ENCODE measurements at regions not wholly inside any gene's neighbourhood (a gene's known extent, or its start where the extent isn't known, plus 50 kb on each side); places are given as distances from the start of the nearest gene placed in this dataset.

DNA sequence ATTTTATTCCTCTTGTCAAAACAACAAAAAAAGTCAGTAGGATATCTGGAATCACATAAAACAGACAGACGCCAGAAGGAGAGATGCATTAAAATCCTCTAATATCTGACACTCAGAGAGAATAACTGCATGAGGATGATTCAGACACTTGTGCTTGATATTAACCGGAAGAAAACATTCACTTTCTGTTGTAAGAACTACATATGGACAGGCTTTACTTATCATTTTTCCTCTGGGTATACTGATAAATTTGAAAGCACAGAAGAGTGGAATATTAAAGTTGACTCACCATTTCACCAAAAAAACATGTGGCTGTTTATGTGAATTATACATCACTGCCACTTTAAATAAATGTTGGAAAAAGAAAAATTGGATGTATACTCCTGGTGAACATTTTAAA is 589.1 kb upstream of the CDH2 start:
- no peaks in the 10 kb centered on the region for H3K36me3 Mint-ChIP-seq
- H3K4me3 Mint-ChIP-seq: no peak overlapping the region
- DNase-seq: no peak
- Histone ChIP-seq H3K27me3 (ENCODE audit: control insufficient read depth in 2 of 2, insufficient read depth in 2 of 2, low read length in 2 of 2) (no peaks in the 10 kb centered on the region), H3K4me3 (ENCODE audit: low read length) (no peak overlapping the region), H3K4me1 (ENCODE audit: control insufficient read depth in 2 of 2, insufficient read depth in 2 of 2, low read length in 2 of 2) (no peaks in the 10 kb centered on the region), H3K9me3 (ENCODE audit: control insufficient read depth in 2 of 3, low read length in 3 of 3) (no peaks in the 10 kb centered on the region), H3K27ac (ENCODE audit: low read depth, low read length) (no peak overlapping the region), H3K36me3 (ENCODE audit: control insufficient read depth in 2 of 3, insufficient read depth in 3 of 3, low read length in 3 of 3) (no peaks in the 10 kb centered on the region)
- CTCF ChIA-PET: no interaction called here
- no peaks in the 10 kb centered on the region for H3K27me3 Mint-ChIP-seq
- no peak overlapping the region for H3K27ac Mint-ChIP-seq
- no peak for ATAC-seq
- POLR2A ChIA-PET: no interaction called here
- intact Hi-C loops (cut with micrococcal nuclease): no loop called here
- H3K9me3 Mint-ChIP-seq: peaks cover 0 to 4% (median 0%) of the 10 kb centered on the region in 11 donors
- H3K4me1 Mint-ChIP-seq: peaks cover 0 to 4% (median 0%) of the 10 kb centered on the region in 7 donors

DNA sequence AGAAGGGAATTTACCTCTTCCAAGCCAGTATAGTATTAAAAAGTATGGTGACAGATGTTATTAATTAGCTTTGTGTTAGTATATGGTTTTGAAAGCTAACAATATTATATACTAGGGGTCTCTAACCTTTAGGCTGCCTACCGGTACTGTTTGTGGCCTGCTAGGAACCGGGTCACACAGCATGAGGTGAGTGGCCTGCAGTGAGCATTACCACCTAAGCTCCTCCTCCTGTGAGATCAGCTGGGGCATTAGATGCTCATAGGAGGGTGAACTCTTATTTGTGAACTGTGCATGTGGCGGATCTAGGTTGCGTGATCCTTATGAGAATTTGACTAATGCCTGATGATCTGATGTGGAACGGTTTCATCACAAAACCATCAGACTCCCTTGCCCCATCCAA is 583.4 kb upstream of the CDH2 start:
- Histone ChIP-seq H3K9me3 (ENCODE audit: control insufficient read depth in 2 of 3, low read length in 3 of 3) (no peaks in the 10 kb centered on the region), H3K4me3 (ENCODE audit: low read length) (no peak overlapping the region), H3K27me3 (ENCODE audit: control insufficient read depth in 2 of 2, insufficient read depth in 2 of 2, low read length in 2 of 2) (no peaks in the 10 kb centered on the region), H3K4me1 (ENCODE audit: control insufficient read depth in 2 of 2, insufficient read depth in 2 of 2, low read length in 2 of 2) (no peaks in the 10 kb centered on the region), H3K36me3 (ENCODE audit: control insufficient read depth in 2 of 3, insufficient read depth in 3 of 3, low read length in 3 of 3) (no peaks in the 10 kb centered on the region), H3K27ac (ENCODE audit: low read depth, low read length) (no peak overlapping the region)
- DNase-seq: no peak
- Mint-ChIP-seq H3K4me3 (no peak overlapping the region), H3K36me3 (no peaks in the 10 kb centered on the region), H3K9me3 (peaks cover 0 to 9% (median 0%) of the 10 kb centered on the region in 11 donors), H3K27ac (no peak overlapping the region), H3K4me1 (no peaks in the 10 kb centered on the region), H3K27me3 (no peaks in the 10 kb centered on the region)
- intact Hi-C loops (cut with micrococcal nuclease): no loop called here
- ChIA-PET CTCF (no interaction called here), POLR2A (no interaction called here)
- ATAC-seq: no peak

DNA sequence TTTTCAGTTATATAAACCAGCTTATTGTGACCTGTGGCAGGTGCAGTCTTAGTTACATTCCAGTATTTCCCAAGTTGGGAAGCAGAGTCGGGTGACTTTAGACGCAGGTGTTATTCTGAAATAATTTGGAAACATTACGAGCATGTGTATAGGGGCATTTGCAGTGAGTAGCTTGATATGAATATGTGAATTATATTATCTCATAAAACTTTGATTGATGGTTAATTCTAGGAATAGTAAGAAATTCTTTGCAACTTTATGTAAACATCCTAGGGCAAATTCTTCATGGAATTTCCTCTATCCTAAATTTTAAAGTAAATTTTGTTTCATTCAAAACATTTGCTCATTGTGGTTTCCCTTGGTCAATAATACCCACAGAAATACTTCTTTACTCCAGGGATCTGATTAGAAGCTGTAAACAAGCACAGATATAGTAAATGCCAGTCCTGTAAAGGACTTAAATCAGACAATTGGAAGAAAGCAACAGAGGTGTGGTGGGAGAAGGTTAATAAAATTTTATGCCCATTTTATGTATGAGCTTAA is 580.6 kb upstream of the CDH2 start:
- Mint-ChIP-seq H3K4me3 (no peak overlapping the region), H3K27me3 (no peaks in the 10 kb centered on the region), H3K9me3 (peaks cover 0 to 10% (median 2%) of the 10 kb centered on the region in 11 donors), H3K4me1 (no peaks in the 10 kb centered on the region), H3K27ac (no peak overlapping the region), H3K36me3 (no peaks in the 10 kb centered on the region)
- Histone ChIP-seq H3K27ac (ENCODE audit: low read depth, low read length) (no peak overlapping the region), H3K36me3 (ENCODE audit: control insufficient read depth in 2 of 3, insufficient read depth in 3 of 3, low read length in 3 of 3) (no peaks in the 10 kb centered on the region), H3K27me3 (ENCODE audit: control insufficient read depth in 2 of 2, insufficient read depth in 2 of 2, low read length in 2 of 2) (no peaks in the 10 kb centered on the region), H3K9me3 (ENCODE audit: control insufficient read depth in 2 of 3, low read length in 3 of 3) (no peaks in the 10 kb centered on the region), H3K4me1 (ENCODE audit: control insufficient read depth in 2 of 2, insufficient read depth in 2 of 2, low read length in 2 of 2) (no peaks in the 10 kb centered on the region), H3K4me3 (ENCODE audit: low read length) (no peak overlapping the region)
- ChIA-PET POLR2A (no interaction called here), CTCF (no interaction called here)
- ATAC-seq: no peak
- intact Hi-C loops (cut with micrococcal nuclease): no loop called here
- DNase-seq: no peak

DNA sequence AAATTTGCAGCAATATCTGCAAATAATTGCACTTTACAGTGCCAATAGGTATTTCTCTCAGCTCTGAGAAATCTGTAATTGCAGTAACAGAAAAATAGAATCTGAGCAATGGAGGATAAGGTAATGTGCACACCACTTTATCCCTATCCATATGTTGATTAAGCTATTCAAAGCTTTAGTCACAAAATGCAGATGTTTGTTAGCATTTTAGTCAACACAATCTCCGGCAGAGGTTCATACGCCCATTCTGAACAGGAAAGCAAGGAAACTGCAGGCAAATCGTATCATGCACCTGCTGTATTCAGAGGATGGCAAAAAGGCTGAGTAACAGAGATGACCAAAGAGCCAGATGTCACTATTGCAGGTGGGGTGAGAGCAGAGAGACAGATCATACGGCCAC is 566.2 kb upstream of the CDH2 start:
- no peaks in the 10 kb centered on the region for H3K4me1 ChIP-seq (ENCODE audit: control insufficient read depth in 2 of 2, insufficient read depth in 2 of 2, low read length in 2 of 2)
- intact Hi-C loops (cut with micrococcal nuclease): no loop called here
- H3K27me3 ChIP-seq (ENCODE audit: control insufficient read depth in 2 of 2, insufficient read depth in 2 of 2, low read length in 2 of 2): no peaks in the 10 kb centered on the region
- Mint-ChIP-seq H3K27me3 (no peaks in the 10 kb centered on the region), H3K36me3 (no peaks in the 10 kb centered on the region), H3K27ac (no peak overlapping the region), H3K4me1 (no peaks in the 10 kb centered on the region), H3K4me3 (no peak overlapping the region), H3K9me3 (peaks cover 0 to 6% (median 0%) of the 10 kb centered on the region in 11 donors)
- no peak overlapping the region for H3K27ac ChIP-seq (ENCODE audit: low read depth, low read length)
- ChIA-PET POLR2A (no interaction called here), CTCF (no interaction called here)
- H3K9me3 ChIP-seq (ENCODE audit: control insufficient read depth in 2 of 3, low read length in 3 of 3): peaks cover 0 to 6% (median 0%) of the 10 kb centered on the region in 3 experiments
- no peak for DNase-seq
- no peak for ATAC-seq
- no peak overlapping the region for H3K4me3 ChIP-seq (ENCODE audit: low read length)
- no peaks in the 10 kb centered on the region for H3K36me3 ChIP-seq (ENCODE audit: control insufficient read depth in 2 of 3, insufficient read depth in 3 of 3, low read length in 3 of 3)

DNA sequence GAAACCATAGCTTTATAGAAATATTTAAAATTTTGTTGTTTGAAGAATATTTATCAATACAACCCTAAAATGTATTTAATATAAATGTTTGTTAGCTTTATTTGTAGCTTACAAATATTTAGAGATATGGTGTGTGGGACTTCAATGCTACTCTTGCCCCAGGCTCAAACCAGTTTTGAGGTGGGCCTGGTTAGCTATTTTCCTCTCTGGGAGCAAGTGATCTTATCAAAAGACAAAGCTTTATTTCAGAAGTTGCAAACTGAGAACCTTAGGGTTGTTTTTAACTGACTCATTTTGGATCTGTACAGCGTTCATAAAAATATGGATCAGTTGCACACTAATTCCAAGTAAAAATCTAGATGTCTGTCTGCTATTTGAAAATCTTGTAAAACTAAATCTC is 563.6 kb upstream of the CDH2 start:
- Histone ChIP-seq H3K4me3 (ENCODE audit: low read length) (no peak overlapping the region), H3K36me3 (ENCODE audit: control insufficient read depth in 2 of 3, insufficient read depth in 3 of 3, low read length in 3 of 3) (no peaks in the 10 kb centered on the region), H3K9me3 (ENCODE audit: control insufficient read depth in 2 of 3, low read length in 3 of 3) (peaks cover 0 to 6% (median 0%) of the 10 kb centered on the region in 3 experiments), H3K27me3 (ENCODE audit: control insufficient read depth in 2 of 2, insufficient read depth in 2 of 2, low read length in 2 of 2) (no peaks in the 10 kb centered on the region), H3K4me1 (ENCODE audit: control insufficient read depth in 2 of 2, insufficient read depth in 2 of 2, low read length in 2 of 2) (no peaks in the 10 kb centered on the region), H3K27ac (ENCODE audit: low read depth, low read length) (no peak overlapping the region)
- DNase-seq: no peak
- intact Hi-C loops (cut with micrococcal nuclease): no loop called here
- no peak for ATAC-seq
- H3K4me1 Mint-ChIP-seq: no peaks in the 10 kb centered on the region
- no peaks in the 10 kb centered on the region for H3K36me3 Mint-ChIP-seq
- H3K9me3 Mint-ChIP-seq: peaks cover 0 to 4% (median 0%) of the 10 kb centered on the region in 11 donors
- H3K27ac Mint-ChIP-seq: no peak overlapping the region
- no peaks in the 10 kb centered on the region for H3K27me3 Mint-ChIP-seq
- no peak overlapping the region for H3K4me3 Mint-ChIP-seq
- ChIA-PET CTCF (no interaction called here), POLR2A (no interaction called here)

DNA sequence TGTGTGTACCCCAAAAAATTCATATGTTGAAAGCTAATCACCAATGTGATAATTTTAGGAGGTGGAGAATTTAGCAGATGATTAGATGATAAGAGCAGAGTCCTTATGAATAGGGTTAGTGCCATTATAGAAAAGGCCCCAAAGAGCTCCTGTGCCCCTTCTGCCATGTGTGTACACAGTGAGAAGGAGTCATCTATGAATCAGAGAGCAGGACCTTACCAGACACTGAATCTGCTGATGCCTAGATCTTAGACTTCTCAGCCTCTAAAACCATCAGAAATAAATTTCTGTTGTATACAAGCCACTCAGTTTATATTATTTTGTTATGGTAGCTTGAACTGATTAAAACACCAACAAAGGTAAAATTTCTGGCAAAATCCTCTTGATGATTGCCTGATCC is 560.0 kb upstream of the CDH2 start:
- Histone ChIP-seq H3K9me3 (ENCODE audit: control insufficient read depth in 2 of 3, low read length in 3 of 3) (peaks cover 0 to 6% (median 0%) of the 10 kb centered on the region in 3 experiments), H3K27ac (ENCODE audit: low read depth, low read length) (no peak overlapping the region), H3K4me3 (ENCODE audit: low read length) (no peak overlapping the region), H3K27me3 (ENCODE audit: control insufficient read depth in 2 of 2, insufficient read depth in 2 of 2, low read length in 2 of 2) (no peaks in the 10 kb centered on the region), H3K36me3 (ENCODE audit: control insufficient read depth in 2 of 3, insufficient read depth in 3 of 3, low read length in 3 of 3) (no peaks in the 10 kb centered on the region), H3K4me1 (ENCODE audit: control insufficient read depth in 2 of 2, insufficient read depth in 2 of 2, low read length in 2 of 2) (no peaks in the 10 kb centered on the region)
- Mint-ChIP-seq H3K27me3 (no peaks in the 10 kb centered on the region), H3K36me3 (peaks cover 0 to 3% (median 0%) of the 10 kb centered on the region in 5 donors), H3K4me1 (no peaks in the 10 kb centered on the region), H3K4me3 (no peak overlapping the region), H3K27ac (no peak overlapping the region), H3K9me3 (peaks cover 0 to 8% (median 5%) of the 10 kb centered on the region in 11 donors)
- DNase-seq (no peak), ATAC-seq (no peak)
- ChIA-PET POLR2A (no interaction called here), CTCF (no interaction called here)
- intact Hi-C loops (cut with micrococcal nuclease): no loop called here

DNA sequence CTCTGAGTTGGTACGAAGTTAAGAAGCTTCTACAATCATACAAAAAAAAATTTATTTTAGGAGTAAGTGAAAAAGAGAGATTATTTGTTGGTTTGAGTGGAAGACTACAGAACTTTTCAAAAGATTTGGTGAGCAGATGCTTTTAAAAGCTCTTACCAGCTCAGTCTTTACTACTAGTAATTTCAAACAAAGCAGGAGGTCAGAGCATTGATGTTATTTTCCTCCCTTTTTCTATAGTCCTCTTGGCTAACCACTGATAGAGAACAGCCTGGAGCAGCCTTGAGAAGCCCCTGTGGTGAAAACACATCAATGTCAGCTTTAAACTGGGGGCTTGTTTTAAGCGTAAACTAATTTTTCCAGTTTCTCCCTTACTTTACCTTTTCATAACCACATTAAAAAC is 559.3 kb upstream of the CDH2 start:
- intact Hi-C loops (cut with micrococcal nuclease): no loop called here
- Mint-ChIP-seq H3K4me3 (no peak overlapping the region), H3K4me1 (no peaks in the 10 kb centered on the region), H3K27me3 (no peaks in the 10 kb centered on the region), H3K36me3 (peaks cover 0 to 3% (median 0%) of the 10 kb centered on the region in 5 donors), H3K27ac (no peak overlapping the region), H3K9me3 (peaks cover 0 to 10% (median 6%) of the 10 kb centered on the region in 11 donors)
- Histone ChIP-seq H3K36me3 (ENCODE audit: control insufficient read depth in 2 of 3, insufficient read depth in 3 of 3, low read length in 3 of 3) (no peaks in the 10 kb centered on the region), H3K4me3 (ENCODE audit: low read length) (no peak overlapping the region), H3K27ac (ENCODE audit: low read depth, low read length) (no peak overlapping the region), H3K9me3 (ENCODE audit: control insufficient read depth in 2 of 3, low read length in 3 of 3) (peaks cover 0 to 6% (median 0%) of the 10 kb centered on the region in 3 experiments), H3K4me1 (ENCODE audit: control insufficient read depth in 2 of 2, insufficient read depth in 2 of 2, low read length in 2 of 2) (no peaks in the 10 kb centered on the region), H3K27me3 (ENCODE audit: control insufficient read depth in 2 of 2, insufficient read depth in 2 of 2, low read length in 2 of 2) (no peaks in the 10 kb centered on the region)
- no peak for DNase-seq
- ChIA-PET CTCF (interaction anchor here (0.7 kb wide), 1 partner anchor 107 kb away, joined by 3 read pairs; no protein-coding TSS in a partner anchor), POLR2A (no interaction called here)
- ATAC-seq: no peak

Data from naive thymus-derived CD4-positive, alpha-beta T cell (primary cell).